NCI-H146 treated with DMSO at 0.1 percent for 48 hours (cell line): ENCODE measurements at regions not wholly inside any gene's neighbourhood (a gene's known extent, or its start where the extent isn't known, plus 50 kb on each side); places are given as distances from the start of the nearest gene placed in this dataset.
A peak's percentile ranks its signal among the peaks of the same experiment; 100 is the strongest.
"Not testable (repeated sequence)": the region's sequence is repeated elsewhere in the genome, so short reads cannot be mapped to it uniquely, and the experiment has no call there.

Experiments
- DNase-seq: peaks from one replicate; lab custom pipeline; 2025; ENCODE audit not compliant: unreplicated experiment; lab: John Stamatoyannopoulos, UW

DNA sequence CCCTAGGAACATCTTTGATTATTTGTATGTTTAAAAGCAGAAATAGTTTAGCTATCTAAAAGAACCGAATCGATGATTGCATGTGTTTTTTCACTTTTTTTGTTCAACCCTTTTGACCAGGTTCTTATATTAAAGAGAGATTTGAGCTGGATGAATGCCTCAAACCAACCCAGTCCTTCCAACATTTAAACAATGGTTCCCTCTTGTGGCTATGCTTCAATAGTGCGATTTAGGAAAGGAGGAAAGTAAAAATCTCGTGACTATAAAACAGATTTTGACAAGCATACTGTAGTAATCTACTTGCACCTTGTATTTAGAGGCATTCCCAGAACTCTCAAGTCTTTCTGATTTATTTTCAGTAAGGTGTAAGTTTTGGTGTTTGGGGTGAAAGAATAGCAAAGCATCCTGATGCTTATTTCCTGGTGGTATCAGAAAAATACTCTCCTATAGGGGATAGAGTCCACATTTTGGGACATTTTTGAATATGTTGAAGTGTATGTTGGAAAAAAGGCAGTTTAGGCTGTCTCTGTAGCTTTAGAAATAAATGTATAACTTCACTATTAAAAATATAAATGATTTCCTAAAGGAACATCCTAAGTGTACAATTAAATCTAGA is 159.6 kb upstream of the KCNH8 start:
- peak; percentile 63 for DNase-seq

DNA sequence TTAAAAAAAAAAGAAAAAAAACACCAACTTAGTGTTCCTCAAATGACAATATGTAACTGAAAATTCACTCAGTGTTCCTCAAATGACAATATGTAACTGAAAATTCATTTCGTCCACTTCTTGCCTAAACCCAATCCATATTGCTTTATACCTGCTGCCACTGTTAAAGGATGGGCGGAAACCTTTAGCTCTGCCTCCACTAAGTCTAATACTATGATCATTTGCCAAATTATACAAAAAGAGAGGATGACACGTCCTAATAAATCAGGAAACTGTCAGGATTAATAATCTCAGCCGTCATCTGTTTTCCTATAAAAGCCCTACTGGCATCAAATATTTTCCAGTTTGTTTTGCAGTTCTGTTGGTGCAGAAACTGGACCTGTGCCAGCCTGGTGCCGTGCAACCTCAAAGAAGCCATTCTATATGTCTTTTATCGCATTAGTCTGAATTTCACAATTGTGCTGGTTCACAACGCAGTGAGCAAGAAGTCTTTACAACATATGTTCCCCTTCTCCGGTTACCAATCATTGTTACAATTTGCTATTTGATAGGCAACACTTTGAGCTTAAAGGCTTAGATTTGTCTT is 160.4 kb upstream of the KCNH8 start:
- DNase-seq, result peak; percentile 63

DNA sequence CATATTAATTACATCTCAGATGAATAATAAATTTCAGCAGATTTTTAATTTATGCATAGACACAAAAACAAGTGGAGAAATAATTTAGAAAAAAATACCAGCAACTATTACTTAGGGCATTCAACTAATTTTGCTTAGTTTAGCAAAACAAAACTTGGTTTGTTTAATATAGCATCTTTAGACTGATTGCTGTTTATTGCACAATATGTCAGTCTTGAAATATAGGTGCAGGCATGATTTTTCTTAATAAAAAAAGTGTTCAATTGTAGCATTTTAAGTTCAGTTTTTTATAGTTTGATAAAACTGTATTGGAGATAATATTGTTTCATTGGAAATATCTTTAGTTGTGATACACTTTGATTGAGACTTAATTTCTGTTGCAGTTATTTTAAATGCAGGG is 161.2 kb upstream of the KCNH8 start:
- no peak for DNase-seq

DNA sequence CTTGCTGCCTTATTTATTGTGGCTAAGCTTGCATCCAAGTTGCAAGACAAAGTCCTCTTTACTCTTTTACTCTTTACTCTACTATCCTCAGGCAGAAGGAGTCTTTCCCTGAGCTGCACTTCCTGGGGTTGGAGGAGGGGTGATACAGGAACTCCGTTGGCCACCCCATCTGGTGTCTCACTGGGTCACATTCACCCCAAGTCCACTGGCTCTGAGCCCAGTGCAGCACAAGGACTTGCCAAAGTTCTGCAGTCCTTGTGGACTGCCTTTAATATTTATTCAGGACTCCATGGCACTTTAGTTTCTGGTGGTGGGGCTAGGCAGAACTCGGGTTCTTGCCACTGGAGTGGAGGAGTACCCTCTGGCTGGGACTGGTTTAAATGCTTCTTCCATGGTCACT is 165.4 kb upstream of the KCNH8 start:
- no peak for DNase-seq

DNA sequence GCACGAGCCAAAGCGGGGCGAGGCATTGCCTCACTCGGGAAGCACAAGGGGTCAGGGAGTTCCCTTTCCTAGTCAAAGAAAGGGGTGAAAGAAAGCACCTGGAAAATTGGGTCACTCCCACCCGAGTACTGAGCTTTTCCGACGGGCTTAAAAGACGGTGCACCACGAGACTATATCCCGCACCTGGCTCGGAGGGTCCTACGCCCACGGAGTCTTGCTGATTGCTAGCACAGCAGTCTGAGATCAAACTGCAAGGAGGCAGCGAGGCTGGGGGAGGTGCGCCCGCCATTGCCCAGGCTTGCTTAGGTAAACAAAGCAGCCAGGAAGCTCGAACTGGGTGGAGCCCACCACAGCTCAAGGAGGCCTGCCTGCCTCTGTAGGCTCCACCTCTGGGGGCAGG is 172.2 kb upstream of the KCNH8 start:
- DNase-seq, result not testable (repeated sequence)

DNA sequence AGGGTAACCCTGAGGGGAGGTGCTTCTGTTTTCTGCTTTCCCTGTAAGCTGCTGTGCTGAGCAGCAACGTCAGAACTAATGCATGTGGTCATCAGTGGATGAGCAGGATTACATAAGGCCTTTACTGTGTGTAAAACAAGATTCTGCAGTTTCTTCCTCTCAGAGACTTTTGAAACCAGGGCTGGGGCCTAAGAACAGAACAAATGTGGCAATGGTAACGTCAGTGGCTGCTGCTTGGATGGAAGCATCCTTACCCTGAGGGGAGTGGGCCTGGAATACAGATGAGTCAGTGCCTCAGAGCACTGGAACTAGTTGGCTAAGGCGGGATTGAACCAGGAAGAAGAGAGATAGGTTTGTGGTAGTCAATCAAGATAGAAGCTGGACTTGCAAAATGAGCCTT is 180.2 kb upstream of the KCNH8 start:
- DNase-seq, result no peak

DNA sequence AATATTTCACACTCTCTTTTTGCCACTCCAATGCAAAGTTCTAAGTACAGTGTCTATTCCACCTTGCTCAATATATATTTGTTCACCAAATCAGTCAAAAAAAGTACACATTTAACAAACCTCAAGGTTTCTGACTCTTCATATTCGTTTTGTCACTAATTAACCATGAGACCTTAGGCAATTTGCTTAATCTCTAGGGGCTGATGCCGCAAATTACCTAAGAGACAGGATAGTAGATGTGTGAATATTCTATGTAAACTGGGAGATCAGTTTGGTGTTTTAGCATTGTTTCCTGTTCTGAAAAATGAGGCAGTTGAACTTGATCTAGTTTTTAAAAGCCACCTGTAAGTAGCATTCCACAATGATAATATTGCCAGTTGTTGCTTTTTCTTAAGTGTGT is 182.5 kb upstream of the KCNH8 start:
- DNase-seq, result no peak

DNA sequence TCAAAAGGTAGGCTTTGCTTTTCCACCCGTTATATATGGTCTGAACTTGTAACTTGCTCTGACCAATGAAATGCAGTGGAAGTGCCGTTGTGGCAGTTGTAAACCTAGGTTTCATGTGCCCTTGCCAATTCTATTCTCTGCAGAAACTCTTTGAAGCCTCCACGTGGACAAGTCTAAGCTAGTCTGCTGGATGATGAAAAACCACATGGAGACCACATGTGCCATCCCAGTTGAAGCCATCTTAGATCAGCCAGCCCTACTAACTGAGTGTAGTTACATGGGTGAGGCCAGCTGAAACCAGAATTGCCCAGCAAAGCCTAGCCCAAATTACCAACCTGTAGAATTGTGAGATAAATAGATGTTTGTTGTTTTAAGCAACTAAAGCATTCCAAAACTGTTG is 183.7 kb upstream of the KCNH8 start:
- no peak for DNase-seq

DNA sequence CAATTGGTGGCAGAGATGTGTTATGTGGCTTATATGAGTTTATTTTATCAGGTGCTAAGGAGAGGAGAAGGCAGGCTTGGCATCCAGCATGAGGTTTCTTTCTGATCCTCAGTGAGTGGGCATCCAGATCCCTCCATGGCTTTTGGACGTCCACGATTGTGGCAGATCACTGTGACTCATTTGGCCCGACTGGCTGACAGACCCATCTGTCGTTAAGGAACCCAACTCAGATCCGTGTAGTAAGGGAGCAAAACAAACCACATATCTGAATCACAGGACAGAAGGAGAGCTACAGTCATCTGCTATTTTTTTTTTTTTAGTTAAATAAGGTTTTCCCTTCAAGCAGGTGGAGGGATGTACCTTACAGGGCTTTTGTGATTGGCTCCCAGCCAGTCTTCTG is 197.0 kb upstream of the KCNH8 start:
- no peak for DNase-seq

DNA sequence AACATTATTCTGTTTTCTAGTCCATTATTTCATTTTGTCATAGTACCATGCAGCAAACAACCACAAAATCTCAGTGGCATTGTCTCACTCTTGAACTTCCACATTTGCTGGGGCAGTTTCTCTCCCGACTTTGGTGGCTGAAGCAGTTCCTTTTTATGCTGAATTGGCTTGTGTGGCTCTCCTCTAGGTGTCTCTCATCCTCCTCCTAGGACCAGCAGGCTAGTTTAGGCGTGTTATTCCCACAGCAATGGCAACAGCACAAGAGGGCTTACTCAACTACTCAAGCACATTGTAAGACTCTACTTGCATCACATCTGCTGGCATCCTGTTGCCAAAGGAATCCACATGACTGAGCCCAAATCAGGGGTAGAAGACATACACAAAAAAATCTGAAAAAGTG is 201.8 kb upstream of the KCNH8 start:
- DNase-seq, result no peak

DNA sequence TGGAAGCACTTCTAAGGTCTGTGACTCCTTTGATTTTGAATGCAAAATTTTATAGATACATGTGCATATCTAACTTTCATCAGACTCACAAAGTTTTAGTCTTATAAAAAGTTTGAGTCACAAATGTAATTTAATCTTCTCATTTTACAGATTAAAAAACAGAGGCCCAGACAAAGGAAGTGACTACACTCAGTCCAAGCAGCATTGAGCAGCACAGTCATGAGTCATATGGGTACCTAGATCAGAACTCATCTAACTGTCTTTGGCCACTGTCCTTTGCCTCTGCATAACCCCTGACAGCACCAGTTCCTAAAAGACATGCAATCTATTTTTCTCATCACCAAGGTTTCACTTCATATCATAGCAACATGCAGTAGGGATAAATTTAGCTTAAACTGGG is 210.7 kb upstream of the KCNH8 start:
- no peak for DNase-seq

DNA sequence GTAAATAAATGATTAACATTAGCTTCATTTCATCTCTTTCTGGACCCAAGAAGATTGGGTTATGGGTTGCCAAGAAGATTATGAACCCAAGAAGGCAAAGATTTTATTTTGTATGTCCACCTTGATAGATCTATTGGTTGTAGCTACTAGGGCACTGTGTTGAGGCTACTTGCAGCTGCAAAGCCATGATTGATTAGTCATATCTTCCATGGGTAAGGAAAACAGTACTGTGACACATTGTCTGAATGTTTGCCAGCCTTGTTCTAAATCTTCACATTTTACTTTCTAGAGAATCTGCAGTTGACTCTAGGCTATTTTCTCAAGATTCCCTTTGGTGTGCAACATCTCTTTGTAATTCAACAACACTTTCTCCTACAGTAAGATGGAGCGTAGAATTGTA is 229.2 kb upstream of the KCNH8 start:
- DNase-seq, result no peak

DNA sequence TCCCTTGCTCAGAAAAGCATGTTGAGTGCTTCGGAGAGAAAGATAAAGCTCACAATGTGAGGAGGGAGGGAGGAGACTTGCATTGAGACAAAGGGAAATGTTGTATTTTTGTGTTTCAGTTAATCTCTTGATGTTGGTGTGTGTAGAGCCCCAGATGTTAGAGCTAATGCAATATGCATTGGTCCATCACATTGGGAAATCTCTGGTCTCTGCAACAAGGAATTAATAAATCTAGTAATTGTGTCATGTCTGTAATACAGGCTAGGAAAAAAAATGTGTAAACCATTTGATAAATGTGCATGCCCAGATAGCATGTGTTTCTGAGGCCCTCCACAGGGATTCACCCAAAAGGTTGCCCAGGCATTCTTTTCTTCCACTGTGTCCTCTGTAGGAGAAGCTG is 230.4 kb upstream of the KCNH8 start:
- no peak for DNase-seq

DNA sequence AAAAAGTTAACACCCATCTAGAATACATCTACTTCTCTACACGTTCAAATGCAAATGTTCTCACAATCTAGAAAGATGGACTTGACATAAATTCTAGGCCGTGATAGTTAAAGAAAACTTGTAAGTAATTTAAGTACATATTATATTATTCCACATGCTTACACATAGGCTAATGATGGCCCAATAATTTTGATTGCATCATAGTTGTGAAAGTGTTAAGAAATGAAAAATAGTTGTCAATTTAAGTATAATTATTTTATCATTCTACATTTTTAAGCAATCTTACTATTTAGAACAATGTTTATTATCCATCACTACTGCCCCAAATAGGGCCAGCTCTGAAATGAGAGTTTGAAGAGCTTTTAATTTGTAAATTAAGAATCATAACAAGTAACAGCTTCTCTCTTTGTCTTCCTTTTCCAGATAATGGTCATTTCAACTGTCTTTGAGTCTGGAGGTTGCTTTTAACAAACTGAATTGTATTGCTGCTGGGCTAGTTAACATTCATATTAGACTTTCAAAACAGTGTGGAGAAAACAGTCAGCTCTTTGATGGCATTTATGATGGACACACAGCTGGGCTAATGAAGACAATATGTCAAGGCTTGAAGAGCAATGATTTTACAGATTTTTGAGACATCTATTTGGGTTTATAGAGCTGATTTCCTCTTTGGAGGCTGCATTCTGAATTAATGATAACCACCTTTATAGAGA is 246.1 kb upstream of the KCNH8 start:
- no peak for DNase-seq

DNA sequence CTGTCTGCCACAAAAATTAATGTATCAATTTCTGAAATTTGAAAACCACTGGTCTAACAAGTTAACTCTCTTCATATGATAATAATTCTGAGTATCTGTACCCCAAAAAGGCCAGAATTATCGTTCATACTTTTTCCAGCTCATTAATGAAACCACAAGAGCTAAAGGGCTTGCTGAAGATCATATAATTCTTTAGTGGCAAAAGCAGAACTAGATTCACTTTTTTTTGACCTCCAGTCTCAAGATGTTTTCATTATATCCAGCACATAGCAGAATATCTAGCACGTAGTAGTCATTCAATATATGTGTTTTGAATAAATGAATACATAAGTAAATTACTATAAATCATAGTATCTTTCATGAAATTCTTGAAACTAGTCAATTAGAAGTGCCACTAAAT is 246.7 kb upstream of the KCNH8 start:
- DNase-seq, result no peak

DNA sequence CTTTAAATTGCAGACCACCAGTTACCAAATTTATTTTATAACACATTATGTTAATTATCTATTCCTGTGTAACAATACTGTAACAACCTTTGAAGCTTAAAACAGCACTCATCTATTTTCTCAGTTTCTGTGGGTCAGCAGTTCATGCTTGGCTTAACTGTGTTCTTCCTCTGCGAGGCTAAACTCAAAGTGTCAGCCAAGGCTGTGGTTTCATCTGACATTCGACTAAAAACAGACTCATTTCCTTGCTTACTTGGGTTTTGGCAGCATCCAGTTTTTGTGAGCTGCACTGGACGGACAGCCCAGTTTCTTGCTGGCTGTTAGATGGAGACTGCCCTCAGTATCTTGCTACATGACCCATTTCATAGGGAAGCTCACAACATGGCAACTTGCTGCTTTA is 247.3 kb upstream of the KCNH8 start:
- DNase-seq, result no peak

DNA sequence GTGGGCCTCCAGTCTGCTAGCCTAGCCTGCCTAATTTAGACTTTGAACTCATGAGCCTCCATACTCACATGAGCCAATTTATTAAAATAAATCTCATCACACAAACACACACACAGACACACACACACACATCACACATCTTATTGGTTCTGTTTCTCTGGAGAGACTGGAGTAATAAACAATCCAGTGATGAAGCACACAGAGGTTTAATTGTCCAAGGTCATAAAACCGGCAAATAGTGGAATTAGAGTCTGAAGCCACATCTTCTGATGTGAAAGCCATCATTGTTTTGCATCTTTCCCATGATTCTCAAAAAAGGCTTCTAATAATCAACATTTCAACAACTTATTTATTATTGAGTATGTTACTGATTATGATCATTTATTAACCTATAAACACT is 249.4 kb upstream of the KCNH8 start:
- DNase-seq, result no peak

DNA sequence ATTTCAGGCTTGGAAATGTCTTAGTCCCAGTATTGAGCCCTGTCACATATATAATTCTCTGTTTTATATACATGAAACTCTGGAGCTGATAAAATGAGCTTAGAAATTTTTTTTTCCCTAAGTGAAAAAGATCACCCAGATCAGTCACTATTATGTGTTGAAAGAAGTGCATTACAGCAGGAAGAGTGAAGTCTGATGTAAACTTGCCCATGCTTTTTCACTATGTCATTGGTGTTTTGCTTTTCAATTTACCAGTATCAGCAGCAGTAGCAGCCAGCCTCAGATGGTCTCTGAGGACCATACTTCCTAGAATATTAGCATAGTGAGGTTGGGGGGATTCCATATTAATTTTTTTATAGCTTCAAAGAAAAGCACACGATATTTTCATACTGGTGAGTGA is 255.6 kb upstream of the KCNH8 start:
- peak; percentile 39 for DNase-seq

DNA sequence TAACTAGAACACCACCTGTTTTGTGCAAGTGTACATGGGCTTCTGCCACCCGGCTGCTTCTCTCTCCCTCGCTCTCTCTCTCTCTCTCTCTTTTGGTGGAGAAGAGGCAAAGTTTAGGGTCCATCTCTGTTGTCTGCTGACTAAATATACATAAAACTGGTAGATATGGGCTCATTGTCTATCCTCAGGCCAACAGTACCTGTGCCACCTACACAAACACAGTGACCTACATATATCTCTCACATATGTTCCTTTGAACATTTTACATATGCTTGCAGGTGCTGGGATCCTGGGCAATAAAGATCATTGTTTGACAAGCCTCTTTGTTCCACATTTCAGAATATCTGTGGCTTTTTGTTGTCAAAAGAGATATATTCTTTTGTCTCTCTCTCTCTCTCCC is 256.3 kb upstream of the KCNH8 start:
- no peak for DNase-seq

DNA sequence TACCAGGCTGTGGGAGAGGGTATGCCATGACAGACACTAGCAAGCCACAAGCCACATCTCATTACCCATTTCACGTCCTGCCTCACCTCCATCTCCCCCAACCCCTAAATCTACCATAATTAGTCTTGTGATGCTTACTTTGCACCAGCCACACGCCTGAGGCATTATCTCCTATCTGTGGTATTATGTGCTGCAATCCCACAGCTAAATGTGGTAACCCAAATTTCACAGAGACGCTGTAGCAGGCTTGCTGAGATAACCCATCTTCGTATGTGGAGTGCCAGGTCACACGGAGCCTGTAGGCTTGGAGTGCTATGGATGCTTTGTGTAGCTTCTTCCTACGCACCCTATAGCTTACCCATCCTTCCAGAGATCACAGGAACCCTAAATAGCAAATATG is 256.7 kb upstream of the KCNH8 start:
- DNase-seq, result no peak

DNA sequence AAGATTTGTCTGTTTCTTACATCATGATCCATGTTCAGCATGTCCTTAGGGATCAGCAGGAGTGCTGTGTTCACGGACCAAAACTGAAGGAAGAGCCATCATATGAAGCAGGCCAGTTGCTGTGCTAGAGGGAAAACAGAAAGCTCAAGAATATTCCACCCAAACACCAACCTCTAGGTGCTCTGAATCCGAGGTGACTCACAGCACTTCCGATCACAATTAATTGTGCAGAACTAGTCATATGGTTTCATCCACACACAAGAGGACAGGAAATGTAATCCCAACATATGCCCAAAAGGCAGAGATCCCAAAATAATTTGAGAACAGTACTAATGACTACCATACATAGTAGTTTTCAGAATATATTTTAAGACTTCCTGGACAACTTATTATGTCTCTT is 257.9 kb upstream of the KCNH8 start:
- DNase-seq, result no peak

DNA sequence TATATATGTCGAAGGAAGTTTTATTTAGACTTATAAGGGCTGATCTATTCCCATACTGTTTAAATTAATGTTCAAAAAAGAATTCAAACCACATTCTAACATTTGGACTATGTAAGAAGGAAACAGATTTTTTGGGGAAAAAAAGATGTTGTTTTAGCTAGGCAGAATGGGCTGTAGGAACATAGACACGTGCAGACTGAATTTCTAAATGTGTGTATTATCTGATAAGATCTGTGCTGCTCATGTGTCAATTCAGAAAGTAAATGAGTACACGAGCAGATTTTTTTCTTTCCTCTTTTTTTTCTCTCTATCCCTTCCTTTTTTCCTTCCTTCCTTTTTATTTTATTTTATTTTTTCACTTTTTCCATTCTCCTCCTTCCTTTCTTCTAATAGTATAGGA is 259.5 kb upstream of the KCNH8 start:
- no peak for DNase-seq

DNA sequence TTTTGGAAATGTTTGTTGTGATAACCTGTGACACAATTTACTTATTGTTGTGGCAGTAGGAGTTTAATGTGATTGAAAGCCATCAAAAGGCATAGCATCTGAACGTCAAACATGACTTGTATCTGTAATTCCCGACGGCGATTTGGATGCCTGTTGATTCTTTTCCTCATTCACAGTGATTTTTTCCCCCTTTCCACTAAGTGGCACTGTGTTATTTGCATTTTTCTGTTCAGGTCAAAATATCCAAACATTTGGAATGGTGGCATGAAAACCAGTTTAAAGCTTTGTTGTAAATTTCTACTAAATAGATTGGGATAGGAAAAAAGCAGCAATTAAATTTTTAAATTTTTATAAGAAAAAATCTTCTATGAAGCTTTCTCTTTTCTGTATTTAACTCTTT is 259.9 kb upstream of the KCNH8 start:
- no peak for DNase-seq
